Body of pancreas (tissue), 4 donors: ENCODE measurements at regions not wholly inside any gene's neighbourhood (a gene's known extent, or its start where the extent isn't known, plus 50 kb on each side); places are given as distances from the start of the nearest gene placed in this dataset.
"Not testable (repeated sequence)": the region's sequence is repeated elsewhere in the genome, so short reads cannot be mapped to it uniquely, and the experiment has no call there.

Source experiments
- ATAC-seq: fragments of 150-250 bp; one replicate; pipeline ENCODE4 v1.9.1; 2016
- DNase-seq, 4 donors: peaks; one replicate each; pipeline ENCODE4 v3.0.0-alpha.2; 2019
- H3K27ac ChIP-seq, 4 donors: fragments of 200-600 bp; sonication (generic); 1 replicate in 3 of 4; 2 replicates in 1 of 4; pipeline versions ENCODE4 v1.5.1 to v1.6.1; 2016 to 2019; ENCODE audit warnings: mild to moderate bottlenecking in 1 of 4, mixed read lengths in 1 of 4, moderate library complexity in 1 of 4
- H3K27me3 ChIP-seq, 2 donors: fragments of 200-600 bp; sonication (generic); one replicate each; pipeline ENCODE4 v1.6.0; 2016; ENCODE audit warnings: mild to moderate bottlenecking in 1 of 2
- H3K36me3 ChIP-seq, 2 donors: fragments of 200-600 bp; sonication (generic); replicated peaks in 1 of 2; 2 replicates each; pipeline ENCODE4 v1.5.1; 2016; ENCODE audit warnings: low read depth in 2 of 2; ENCODE audit not compliant: insufficient read depth in 1 of 2
- H3K4me1 ChIP-seq: fragments of 200-600 bp; sonication (generic); one replicate; pipeline ENCODE4 v1.6.0; 2016
- H3K4me3 ChIP-seq, 2 donors: fragments of 200-600 bp; sonication (generic); 1 replicate in 1 of 2; 2 replicates in 1 of 2; pipeline ENCODE4 v1.5.1; 2016 to 2019
- H3K9me3 ChIP-seq, 3 donors: fragments of 200-600 bp; sonication (generic); 1 replicate in 2 of 3; 2 replicates in 1 of 3; pipeline ENCODE4 v1.5.1; 2016
- POLR2A ChIP-seq, 3 donors: fragments of 450-650 bp; IDR thresholded peaks; one replicate each; pipeline ENCODE4 v1.6.1; 2016; ENCODE audit warnings: antibody characterized with exemption in 3 of 3, mild to moderate bottlenecking in 2 of 3
- WGBS, 2 donors: methylation state at CpG; one replicate each; pipeline ENCODE4 v1.1.5; 2017; 5-methylcytosine and 5-hydroxymethylcytosine counted together
- intact Hi-C: fragments of 100-400 bp; cut with DNase I; formaldehyde crosslinking; loops from one replicate; pipeline ENCODE4 v1.15.1; 2023
- TF ChIP-seq, protein P1 (sequence below), 7 experiments: fragments of 450-650 bp in 4 of 7; fragments of 200-600 bp in 3 of 7; sonication (generic) in 3 of 7; IDR thresholded peaks; one replicate each; pipeline ENCODE4 v1.5.1; 2016 to 2019; ENCODE audit warnings: antibody characterized with exemption in 7 of 7

DNA sequence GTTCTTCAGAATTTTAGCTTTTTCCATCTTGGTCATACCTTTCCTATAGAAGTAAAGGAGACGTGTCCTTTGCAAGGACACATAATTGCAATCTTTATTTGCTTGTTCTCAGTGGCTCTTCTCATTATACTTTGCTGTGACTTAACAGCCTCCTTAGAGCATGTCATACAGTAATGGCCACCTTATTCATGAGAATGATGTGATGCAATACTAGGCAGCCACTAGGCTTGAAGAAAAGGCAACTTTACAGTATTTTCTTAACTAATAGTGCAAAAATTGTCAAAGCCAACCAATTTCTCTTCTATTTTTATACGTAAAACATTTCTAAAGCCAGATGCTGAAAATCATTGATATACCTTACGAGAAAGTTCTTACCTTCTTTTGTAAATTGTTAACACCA, 1296.8 kb upstream of the EYS start:
- no peaks in the 10 kb centered on the region for H3K9me3 ChIP-seq
- H3K27ac ChIP-seq, result no peak overlapping the region
- H3K4me1 ChIP-seq, result no peaks in the 10 kb centered on the region
- no peak for DNase-seq
- H3K27me3 ChIP-seq, result no peaks in the 10 kb centered on the region
- TF ChIP-seq, protein P1, sequence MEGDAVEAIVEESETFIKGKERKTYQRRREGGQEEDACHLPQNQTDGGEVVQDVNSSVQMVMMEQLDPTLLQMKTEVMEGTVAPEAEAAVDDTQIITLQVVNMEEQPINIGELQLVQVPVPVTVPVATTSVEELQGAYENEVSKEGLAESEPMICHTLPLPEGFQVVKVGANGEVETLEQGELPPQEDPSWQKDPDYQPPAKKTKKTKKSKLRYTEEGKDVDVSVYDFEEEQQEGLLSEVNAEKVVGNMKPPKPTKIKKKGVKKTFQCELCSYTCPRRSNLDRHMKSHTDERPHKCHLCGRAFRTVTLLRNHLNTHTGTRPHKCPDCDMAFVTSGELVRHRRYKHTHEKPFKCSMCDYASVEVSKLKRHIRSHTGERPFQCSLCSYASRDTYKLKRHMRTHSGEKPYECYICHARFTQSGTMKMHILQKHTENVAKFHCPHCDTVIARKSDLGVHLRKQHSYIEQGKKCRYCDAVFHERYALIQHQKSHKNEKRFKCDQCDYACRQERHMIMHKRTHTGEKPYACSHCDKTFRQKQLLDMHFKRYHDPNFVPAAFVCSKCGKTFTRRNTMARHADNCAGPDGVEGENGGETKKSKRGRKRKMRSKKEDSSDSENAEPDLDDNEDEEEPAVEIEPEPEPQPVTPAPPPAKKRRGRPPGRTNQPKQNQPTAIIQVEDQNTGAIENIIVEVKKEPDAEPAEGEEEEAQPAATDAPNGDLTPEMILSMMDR (IDR thresholded peaks at IDR 0.05), result no peak
- no peak for TF ChIP-seq POLR2A (IDR thresholded peaks at IDR 0.05)
- no peak overlapping the region for H3K4me3 ChIP-seq
- 64 to 71% methylated on average over 3 of the region's 3 CpGs for WGBS, 2 donors
- ATAC-seq, result no peak
- no peaks in the 10 kb centered on the region for H3K36me3 ChIP-seq
- intact Hi-C loops, result no loop called here

DNA sequence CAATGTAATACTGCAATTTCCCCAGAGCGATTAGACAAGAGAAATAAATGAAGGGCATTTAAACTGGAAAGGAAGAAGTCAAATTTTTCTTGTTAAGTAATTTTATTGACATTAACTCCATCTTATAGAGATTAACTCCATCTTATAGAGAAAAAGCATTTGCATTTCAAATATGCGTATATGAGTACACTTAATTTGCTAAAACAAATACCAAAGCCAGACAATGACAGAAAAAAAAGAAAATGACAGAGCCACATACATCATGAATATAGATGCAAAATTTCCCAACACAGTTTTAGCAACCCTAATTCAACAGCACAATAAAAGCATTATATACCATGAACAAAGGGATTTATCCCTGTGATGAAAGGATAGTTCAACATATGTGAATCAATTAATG, 1293.1 kb upstream of the EYS start:
- intact Hi-C loops, result no loop called here
- TF ChIP-seq, protein P1 (IDR thresholded peaks at IDR 0.05), result no peak
- TF ChIP-seq POLR2A (IDR thresholded peaks at IDR 0.05), result no peak

DNA sequence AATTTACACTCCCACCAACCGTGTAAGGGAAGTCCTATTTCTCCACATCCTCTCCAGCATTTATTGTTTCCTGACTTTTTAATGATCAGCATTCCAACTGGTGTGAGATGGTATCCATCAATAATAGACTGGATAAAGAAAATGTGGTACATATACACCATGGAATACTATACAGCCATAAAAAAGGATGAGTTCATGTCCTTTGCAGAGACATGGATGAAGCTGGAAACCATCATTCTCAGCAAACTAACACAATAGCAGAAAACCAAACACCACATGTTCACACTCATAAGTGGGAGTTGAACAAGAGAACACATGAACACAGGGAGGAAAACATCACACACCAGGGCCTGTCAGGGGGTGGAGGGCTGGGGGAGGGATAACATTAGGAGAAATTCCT, 1290.6 kb upstream of the EYS start:
- H3K27ac ChIP-seq, H3K4me1 ChIP-seq, H3K4me3 ChIP-seq, H3K36me3 ChIP-seq, DNase-seq, H3K27me3 ChIP-seq, intact Hi-C loops, H3K9me3 ChIP-seq, ATAC-seq: not testable (repeated sequence)
- WGBS, 2 donors, result 54 to 70% methylated on average over 1 of the region's 1 CpG

More for the DNA sequence above, 1293.1 kb upstream of the EYS start:
- H3K36me3 ChIP-seq, result no peaks in the 10 kb centered on the region
- no peaks in the 10 kb centered on the region for H3K27me3 ChIP-seq
- no peak for DNase-seq
- 85 to 91% methylated on average over 2 of the region's 2 CpGs for WGBS, 2 donors
- H3K4me1 ChIP-seq, result no peaks in the 10 kb centered on the region
- no peak overlapping the region for H3K4me3 ChIP-seq
- H3K9me3 ChIP-seq, result no peaks in the 10 kb centered on the region
- H3K27ac ChIP-seq, result no peak overlapping the region
- no peak for ATAC-seq

DNA sequence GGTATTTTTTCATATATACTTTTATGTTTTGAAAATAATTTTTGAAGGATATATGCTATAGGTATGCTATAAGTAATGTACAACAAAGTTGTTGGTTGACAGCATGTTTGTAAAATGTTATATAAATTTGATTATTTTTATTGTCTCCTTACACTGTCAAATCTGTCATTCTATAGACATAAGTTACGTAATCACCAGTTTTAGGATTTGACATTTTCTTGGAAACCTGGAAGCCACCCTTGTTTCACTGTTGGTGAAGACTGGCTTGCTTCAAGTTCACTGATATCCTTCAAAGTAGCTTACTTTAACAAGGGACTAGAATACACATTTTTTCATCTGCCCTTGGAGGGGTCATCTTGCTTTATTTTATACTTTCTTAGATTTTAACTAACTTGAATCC, 1288.6 kb upstream of the EYS start:
- Histone ChIP-seq H3K4me1 (no peaks in the 10 kb centered on the region), H3K9me3 (peaks cover 0 to 2% (median 0%) of the 10 kb centered on the region in 3 donors), H3K27me3 (no peaks in the 10 kb centered on the region), H3K4me3 (no peak overlapping the region), H3K36me3 (no peaks in the 10 kb centered on the region), H3K27ac (no peak overlapping the region)
- TF ChIP-seq POLR2A (IDR thresholded peaks at IDR 0.05), result no peak
- TF ChIP-seq, protein P1 (IDR thresholded peaks at IDR 0.05), result no peak
- intact Hi-C loops, result no loop called here
- 50 to 59% methylated on average over 1 of the region's 1 CpG for WGBS, 2 donors
- ATAC-seq (no peak), DNase-seq (no peak)

DNA sequence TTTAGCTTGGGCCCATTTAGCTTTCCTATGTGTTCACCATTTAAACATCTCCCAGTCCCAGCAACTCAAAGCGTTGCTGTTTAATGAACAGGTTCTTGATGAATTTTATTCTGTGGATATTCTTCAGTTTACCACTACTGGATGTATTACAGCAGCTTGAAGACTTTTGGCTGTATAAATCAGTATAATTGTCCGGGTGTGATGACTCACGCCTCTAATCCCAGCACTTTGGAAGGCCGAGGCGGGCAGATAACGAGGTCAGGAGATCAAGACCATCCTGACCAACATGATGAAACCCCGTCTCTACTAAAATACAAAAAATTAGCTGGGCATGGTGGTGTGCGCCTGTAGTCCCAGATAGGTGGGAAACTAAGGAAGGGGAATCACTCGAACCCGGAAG, 1286.7 kb upstream of the EYS start:
- H3K9me3 ChIP-seq, intact Hi-C loops, DNase-seq, H3K4me3 ChIP-seq, H3K36me3 ChIP-seq, H3K27me3 ChIP-seq, H3K27ac ChIP-seq, H3K4me1 ChIP-seq, ATAC-seq: not testable (repeated sequence)
- WGBS, 2 donors, result 72 to 76% methylated on average over 10 of the region's 10 CpGs

DNA sequence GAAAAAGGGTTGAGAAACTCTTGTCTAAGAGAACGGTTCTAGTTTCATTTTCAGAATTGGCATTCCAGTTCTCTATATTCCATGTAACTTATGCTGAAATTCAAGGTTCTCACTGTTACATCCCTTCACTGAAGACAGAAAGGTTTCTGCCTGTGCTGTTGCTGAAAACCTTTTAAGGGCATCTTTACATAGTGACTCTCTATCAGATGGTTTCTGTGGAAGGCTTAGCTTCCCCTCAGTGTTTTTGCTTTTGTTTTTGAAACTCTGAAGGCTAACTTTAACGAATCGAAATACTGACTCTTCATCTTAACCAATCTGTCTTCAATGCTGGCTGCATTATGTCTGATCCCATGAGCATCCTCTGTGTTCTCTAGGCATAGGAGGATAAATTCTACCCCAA, 1286.2 kb upstream of the EYS start:
- intact Hi-C loops, result no loop called here
- WGBS, 2 donors, result 68 to 72% methylated on average over 3 of the region's 3 CpGs

More for the DNA sequence above, 1286.2 kb upstream of the EYS start:
- H3K4me1 ChIP-seq, result no peaks in the 10 kb centered on the region
- peaks cover 0 to 5% (median 0%) of the 10 kb centered on the region in 3 donors for H3K9me3 ChIP-seq
- no peak for TF ChIP-seq POLR2A (IDR thresholded peaks at IDR 0.05)
- TF ChIP-seq, protein P1 (IDR thresholded peaks at IDR 0.05), result no peak
- H3K36me3 ChIP-seq, result no peaks in the 10 kb centered on the region
- H3K27ac ChIP-seq, result no peak overlapping the region
- ATAC-seq (no peak), DNase-seq (no peak)
- H3K27me3 ChIP-seq, result no peaks in the 10 kb centered on the region
- H3K4me3 ChIP-seq, result no peak overlapping the region
